GM19455 (cell line): ENCODE measurements at regions not wholly inside any gene's neighbourhood (a gene's known extent, or its start where the extent isn't known, plus 50 kb on each side); places are given as distances from the start of the nearest gene placed in this dataset.
"Not testable (repeated sequence)": the region's sequence is repeated elsewhere in the genome, so short reads cannot be mapped to it uniquely, and the experiment has no call there.

Source experiments
- ATAC-seq: cut with Tn5 transposase; IDR thresholded peaks from one replicate; pipeline ENCODE4 v1.9.1; 2021; ENCODE audit not compliant: unreplicated experiment

GRCh38 chr4:38413524-38414341 lies 250.3 kb upstream of the KLF3 start:
- ATAC-seq, result no peak

DNA sequence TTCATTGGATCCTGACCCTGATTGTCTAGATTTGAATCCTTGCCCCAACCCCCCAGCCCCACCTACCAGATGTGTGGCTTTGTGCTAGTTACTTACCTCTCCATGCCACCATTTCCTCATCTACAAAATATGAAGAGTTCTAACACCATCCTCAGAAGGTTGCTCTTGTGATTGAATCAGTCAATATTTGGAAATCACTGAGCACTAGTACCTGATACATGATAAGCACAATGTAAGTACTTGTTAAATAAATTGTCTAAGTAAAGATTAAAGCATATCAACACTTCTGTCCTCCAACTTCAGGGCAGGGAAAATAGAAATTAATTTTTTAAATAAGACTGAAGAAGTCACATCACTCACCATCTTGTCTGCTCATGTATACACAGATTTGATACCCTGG lies 249.6 kb upstream of the KLF3 start:
- no peak for ATAC-seq

DNA sequence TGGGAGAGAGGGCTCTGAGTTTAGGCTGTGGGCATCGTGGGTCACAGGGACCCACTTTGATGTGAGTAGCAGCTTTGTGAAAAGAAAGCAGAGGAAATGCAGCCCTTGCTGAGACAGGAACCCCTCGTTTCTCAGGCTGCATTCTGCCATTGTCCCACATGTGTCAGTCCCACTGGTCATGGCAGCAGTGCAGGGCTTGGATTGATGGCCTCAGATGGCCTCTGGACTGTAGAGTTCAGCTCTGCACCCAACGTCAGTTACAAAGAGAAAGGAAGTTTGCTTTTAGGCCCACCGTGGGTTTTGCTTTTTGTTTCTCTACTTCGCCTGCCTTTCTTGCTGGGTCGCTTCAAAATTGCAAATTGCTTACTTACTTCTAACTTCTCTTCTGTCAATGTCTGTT lies 248.3 kb upstream of the KLF3 start:
- ATAC-seq, result no peak

DNA sequence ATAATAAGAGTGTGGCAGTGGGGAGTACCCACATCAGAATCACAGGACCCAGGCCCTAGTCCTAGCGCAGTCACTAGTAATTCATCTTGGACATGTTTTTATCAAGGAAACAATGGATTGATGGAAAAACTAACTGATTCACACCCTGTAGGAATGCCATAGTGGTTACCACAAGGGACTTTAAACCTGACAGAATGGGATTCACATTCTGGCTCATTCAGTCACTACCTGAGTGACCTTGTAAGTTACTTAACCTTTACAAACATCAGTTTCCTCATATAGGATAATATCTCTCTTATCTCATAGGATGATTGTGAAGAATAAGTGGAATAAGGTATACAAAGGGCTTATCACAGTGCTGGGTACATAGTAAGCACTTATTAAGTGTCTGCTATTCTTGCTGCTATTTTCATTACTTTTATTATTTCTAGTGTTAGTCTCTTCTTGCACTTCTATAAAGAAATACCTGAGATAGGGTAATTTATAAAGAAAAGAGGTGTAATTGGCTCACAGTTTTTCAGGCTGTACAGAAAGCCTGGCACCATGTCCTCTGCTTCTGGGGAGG lies 247.5 kb upstream of the KLF3 start:
- ATAC-seq, result no peak

DNA sequence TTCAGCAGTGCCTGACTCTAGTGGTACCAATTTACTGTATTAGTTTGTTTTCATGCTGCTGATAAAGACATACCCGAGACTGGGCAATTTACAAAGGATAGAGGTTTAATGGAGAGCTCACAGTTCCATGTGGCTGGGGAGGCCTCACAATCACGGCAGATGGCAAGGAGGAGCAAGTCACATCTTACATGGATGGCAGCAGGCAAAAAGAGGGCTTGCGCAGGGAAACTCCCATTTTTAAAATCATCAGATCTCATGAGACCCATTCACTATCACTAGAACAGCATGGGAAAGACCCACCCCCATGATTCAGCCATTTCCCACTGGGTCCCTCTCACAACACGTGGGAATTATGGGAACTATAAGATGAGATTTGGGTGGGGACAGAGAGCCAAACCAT lies 243.7 kb upstream of the KLF3 start:
- not testable (repeated sequence) for ATAC-seq

- no peak for ATAC-seq
Observed at GRCh38 chr4:38422850-38423249, 241.1 kb upstream of the KLF3 start.

DNA sequence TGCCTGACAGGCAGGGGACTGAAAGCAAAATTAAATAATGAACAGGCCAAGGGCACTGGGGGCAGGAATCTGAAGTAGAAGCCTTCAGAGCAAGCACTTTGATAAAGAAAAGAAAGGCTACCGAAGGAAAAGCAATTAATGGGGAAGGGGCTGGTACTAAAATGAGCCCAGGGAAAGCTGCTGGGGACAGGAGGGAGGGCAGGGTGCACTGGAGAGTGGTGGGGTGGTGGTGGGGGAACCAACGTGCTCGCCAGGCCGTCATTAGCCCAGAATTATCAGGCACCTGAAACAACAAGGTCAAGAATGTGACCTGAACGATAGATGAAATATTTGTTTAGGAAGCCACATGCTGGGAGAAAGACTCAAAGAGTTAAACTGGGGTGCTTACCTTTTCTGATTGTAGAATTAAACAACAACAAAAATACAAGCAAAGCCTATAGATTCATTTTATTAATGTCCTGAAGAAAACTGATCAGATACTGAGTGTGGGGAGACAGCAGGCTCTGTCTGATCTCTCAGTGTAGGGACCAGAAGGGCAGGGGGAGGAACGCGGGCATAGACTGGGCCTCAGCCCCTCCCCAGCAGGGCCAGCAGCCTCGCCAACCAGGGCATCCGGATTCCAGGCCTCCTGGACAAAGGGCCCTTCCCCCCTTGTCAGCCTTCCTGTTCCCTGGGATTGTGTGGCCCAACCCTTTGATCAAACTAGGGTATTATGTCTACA lies 239.7 kb upstream of the KLF3 start:
- no peak for ATAC-seq

- no peak for ATAC-seq
Observed at GRCh38 chr4:38426532-38426931, 237.5 kb upstream of the KLF3 start.

GRCh38 chr4:38430841-38431240 lies 233.2 kb upstream of the KLF3 start:
- ATAC-seq, result no peak

- no peak for ATAC-seq
Observed at GRCh38 chr4:38442073-38442788, 221.8 kb upstream of the KLF3 start.

DNA sequence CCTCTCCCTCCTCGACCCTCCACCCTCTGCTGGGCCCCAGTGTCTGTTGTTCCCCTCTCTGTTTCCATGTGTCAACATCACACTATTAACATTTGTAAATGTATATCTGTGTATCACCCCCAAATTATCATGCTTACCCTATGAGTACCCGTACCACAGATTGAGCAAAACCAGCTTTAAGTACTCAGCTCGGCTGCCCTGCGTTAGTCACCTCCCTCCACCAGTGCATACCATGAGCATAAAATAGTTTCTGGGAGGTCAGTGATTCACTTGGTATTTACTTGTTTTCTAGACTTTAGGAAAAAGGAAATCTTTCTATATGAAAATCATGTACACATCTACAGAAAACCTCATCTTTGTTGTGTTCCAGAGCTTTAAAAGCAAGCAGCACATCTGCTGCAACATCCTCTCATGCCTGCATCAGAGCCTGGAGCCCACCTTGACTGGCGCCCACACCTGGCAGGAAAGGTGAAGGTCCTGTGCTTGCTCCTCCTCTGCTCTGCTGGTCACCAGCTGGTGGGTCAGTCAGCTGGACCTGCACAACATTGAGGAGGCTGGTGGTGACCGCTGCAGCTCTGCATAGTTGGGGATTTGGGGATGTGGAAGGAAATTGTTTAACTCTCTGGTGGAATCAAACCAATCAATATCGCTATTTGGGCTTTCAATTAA lies 214.4 kb upstream of the KLF3 start:
- no peak for ATAC-seq

DNA sequence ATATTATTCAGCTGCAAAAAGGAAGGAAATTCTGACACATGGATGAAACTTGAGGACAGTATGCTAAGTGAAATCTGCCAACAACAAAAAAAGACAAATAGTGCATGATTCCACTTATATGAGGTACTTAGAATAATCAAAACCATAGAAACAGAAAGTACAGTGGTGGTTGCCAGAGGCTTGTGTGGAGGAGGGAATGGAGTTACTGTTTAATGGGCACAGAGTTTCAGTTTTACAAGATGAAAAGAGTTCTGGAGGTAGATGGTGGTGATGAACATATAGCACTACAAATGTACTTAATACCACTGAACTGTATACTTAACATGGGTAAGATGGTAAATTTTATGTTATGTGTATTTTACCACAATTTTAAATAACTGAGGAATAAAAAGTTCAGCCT lies 212.0 kb upstream of the KLF3 start:
- no peak for ATAC-seq

- no peak for ATAC-seq
Observed at GRCh38 chr4:38452542-38452941, 211.5 kb upstream of the KLF3 start.

DNA sequence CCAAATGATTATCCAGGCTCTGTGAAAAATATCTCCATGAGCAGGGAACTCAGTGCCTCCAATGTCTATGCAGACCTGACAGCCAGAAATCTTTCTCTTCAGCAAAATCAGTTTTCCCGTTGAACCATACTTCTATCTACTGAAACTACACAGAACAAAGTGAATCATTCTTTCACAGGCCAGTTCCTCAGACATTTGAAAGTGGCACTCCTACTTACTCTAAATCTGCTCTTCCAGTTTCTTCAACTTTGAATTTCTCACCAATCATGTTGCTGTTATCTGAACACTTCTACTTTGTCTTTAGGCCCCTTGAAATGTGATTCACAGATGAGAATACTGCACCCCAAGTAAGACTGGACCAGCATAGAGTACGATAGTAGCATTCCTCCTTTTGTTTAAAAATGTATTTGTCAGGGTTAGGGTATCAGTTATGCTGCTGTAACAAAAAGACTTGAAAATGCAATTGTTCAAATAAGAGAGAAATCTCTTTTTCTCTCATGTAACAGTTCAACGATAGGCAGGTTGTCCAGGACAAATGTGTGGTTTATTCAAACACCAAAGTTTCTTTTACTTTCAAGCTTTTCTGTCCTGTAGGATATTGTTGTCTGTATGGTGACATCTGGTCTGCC lies 210.6 kb upstream of the KLF3 start:
- no peak for ATAC-seq

DNA sequence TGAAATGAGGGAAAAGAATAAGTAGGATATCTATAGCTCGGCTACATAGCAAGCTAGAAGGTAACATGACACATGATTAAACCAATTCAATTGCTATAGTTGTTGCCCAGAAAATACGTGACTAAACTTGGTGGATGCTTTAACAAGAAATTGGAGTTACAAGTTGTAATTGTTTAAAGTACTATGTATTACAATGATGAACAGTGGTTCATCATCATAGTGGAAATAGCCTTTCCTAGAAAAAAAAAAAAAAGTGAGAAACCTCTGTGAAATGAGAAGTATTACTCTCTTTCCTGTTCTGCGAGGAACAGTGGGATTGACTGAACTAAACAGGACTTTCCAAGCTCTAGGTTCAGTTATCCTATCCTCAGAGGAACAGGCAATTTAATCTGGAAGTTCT lies 209.7 kb upstream of the KLF3 start:
- no peak for ATAC-seq

GRCh38 chr4:38455092-38455862 lies 208.7 kb upstream of the KLF3 start:
- peak; percentile 55 for ATAC-seq

DNA sequence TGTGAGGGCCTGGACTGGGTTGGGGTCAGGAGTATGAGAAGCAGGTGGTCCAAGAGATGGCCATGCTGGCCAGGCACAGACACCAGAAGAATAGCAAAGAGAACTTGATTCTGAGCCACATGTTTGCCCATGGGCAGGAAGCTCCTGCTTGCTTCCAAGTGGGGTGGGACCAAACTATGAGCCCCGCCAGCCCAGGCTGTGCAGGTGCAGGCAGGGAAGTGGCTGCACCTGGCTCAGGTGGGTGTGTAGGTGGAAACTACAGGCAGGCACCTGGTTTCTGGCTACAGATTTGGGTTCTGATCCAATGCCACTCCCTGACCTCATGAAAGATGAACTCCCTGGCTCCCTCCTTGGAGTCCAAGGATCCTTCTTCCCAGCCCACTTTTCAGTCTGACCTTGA lies 207.9 kb upstream of the KLF3 start:
- ATAC-seq, result no peak

- ATAC-seq, result no peak
Observed at GRCh38 chr4:38461342-38461741, 202.7 kb upstream of the KLF3 start.

DNA sequence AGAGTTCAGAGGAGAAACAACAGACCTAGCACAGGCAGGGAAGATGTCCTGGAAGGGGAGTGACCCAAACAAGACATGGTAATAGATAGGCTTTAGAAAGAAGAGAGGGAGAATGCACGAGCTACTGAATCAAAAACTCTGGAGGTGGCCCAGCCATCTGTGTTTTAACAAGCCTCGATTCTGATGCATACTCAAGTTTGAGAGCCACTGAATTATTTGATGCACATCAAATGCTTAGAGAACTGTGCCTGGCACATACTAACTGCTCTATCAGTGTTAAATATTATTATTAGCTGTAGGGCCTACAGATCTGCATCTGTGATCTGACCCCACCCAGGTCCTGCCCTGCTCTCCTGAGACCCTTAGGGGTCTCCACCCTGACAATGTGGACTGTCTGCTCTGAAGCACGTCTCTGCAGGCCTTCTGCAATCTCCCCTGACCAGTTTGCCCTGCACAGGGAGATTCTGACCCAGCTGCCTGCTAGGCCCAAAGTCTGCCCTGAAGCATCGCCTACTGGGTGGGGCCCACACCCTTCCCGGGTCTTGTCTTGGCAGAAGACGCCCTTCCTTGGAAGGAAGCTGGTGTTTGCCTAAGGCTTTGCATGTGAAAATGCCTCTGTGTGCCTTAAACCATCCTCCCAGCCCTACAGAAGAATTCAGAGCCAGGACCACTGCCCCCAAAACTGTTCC lies 201.5 kb upstream of the KLF3 start:
- ATAC-seq, result no peak
